ENCODE measurements at regions not wholly inside any gene's neighbourhood (a gene's known extent, or its start where the extent isn't known, plus 50 kb on each side); places are given as distances from the start of the nearest gene placed in this dataset.
"Not testable (repeated sequence)": the region's sequence is repeated elsewhere in the genome, so short reads cannot be mapped to it uniquely, and the experiment has no call there.

GRCh38 chr4:3961091-3961672 lies 195.0 kb downstream of the ADRA2C start:
- TF ChIP-seq, protein P1, sequence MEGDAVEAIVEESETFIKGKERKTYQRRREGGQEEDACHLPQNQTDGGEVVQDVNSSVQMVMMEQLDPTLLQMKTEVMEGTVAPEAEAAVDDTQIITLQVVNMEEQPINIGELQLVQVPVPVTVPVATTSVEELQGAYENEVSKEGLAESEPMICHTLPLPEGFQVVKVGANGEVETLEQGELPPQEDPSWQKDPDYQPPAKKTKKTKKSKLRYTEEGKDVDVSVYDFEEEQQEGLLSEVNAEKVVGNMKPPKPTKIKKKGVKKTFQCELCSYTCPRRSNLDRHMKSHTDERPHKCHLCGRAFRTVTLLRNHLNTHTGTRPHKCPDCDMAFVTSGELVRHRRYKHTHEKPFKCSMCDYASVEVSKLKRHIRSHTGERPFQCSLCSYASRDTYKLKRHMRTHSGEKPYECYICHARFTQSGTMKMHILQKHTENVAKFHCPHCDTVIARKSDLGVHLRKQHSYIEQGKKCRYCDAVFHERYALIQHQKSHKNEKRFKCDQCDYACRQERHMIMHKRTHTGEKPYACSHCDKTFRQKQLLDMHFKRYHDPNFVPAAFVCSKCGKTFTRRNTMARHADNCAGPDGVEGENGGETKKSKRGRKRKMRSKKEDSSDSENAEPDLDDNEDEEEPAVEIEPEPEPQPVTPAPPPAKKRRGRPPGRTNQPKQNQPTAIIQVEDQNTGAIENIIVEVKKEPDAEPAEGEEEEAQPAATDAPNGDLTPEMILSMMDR (IDR thresholded peaks at IDR 0.05) = not testable (repeated sequence)
- TF ChIP-seq POLR2AphosphoS5 (IDR thresholded peaks at IDR 0.05) = peak; percentile 36
- not testable (repeated sequence) for TF ChIP-seq POLR2A (IDR thresholded peaks at IDR 0.05)

All from prostate gland (tissue), 2 donors.